ENCODE measurements at regions not wholly inside any gene's neighbourhood (a gene's known extent, or its start where the extent isn't known, plus 50 kb on each side); places are given as distances from the start of the nearest gene placed in this dataset.

- Histone ChIP-seq H3K27ac (ENCODE audit: low read depth, low read length) (no peak overlapping the region), H3K9me2 (replicated peaks; ENCODE audit: control insufficient read depth, low read length) (no peaks in the 10 kb centered on the region), H3K36me3 (ENCODE audit: control insufficient read depth, low read length) (no peaks in the 10 kb centered on the region), H3K79me2 (ENCODE audit: control insufficient read depth, low read length) (no peaks in the 10 kb centered on the region), H3K9me3 (ENCODE audit: control insufficient read depth, insufficient read depth, low read length) (no peaks in the 10 kb centered on the region), H3F3A (ENCODE audit: control insufficient read depth, insufficient read depth) (no peaks in the 10 kb centered on the region), H3K4me2 (ENCODE audit: low read length) (no peak overlapping the region), H3K4me3 (ENCODE audit: low read length) (no peak overlapping the region), H4K20me1 (ENCODE audit: control insufficient read depth, insufficient read depth, low read depth, low read length) (no peaks in the 10 kb centered on the region), H3K4me1 (ENCODE audit: control insufficient read depth, low read length) (no peaks in the 10 kb centered on the region), H3K27me3 (ENCODE audit: control insufficient read depth, low read length) (no peaks in the 10 kb centered on the region)
- TF ChIP-seq EZH2phosphoT487 (IDR thresholded peaks at IDR 0.05; ENCODE audit: borderline replicate concordance, low read length), result no peak
- TF ChIP-seq, protein P1, sequence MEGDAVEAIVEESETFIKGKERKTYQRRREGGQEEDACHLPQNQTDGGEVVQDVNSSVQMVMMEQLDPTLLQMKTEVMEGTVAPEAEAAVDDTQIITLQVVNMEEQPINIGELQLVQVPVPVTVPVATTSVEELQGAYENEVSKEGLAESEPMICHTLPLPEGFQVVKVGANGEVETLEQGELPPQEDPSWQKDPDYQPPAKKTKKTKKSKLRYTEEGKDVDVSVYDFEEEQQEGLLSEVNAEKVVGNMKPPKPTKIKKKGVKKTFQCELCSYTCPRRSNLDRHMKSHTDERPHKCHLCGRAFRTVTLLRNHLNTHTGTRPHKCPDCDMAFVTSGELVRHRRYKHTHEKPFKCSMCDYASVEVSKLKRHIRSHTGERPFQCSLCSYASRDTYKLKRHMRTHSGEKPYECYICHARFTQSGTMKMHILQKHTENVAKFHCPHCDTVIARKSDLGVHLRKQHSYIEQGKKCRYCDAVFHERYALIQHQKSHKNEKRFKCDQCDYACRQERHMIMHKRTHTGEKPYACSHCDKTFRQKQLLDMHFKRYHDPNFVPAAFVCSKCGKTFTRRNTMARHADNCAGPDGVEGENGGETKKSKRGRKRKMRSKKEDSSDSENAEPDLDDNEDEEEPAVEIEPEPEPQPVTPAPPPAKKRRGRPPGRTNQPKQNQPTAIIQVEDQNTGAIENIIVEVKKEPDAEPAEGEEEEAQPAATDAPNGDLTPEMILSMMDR (IDR thresholded peaks at IDR 0.05; ENCODE audit: low read depth, low read length, poor library complexity, severe bottlenecking), result no peak
These were observed 406.9 kb downstream of the NR2F2 start for GRCh38 chr15:96737408-96737807.

GRCh38 chr15:96746665-96747064, 416.2 kb downstream of the NR2F2 start:
- Histone ChIP-seq H3K4me2 (ENCODE audit: low read length) (no peak overlapping the region), H3K27me3 (ENCODE audit: control insufficient read depth, low read length) (no peaks in the 10 kb centered on the region), H3K9me2 (replicated peaks; ENCODE audit: control insufficient read depth, low read length) (no peaks in the 10 kb centered on the region), H3K9me3 (ENCODE audit: control insufficient read depth, insufficient read depth, low read length) (no peaks in the 10 kb centered on the region), H3K36me3 (ENCODE audit: control insufficient read depth, low read length) (no peaks in the 10 kb centered on the region), H3K27ac (ENCODE audit: low read depth, low read length) (no peak overlapping the region), H4K20me1 (ENCODE audit: control insufficient read depth, insufficient read depth, low read depth, low read length) (no peaks in the 10 kb centered on the region), H3K4me3 (ENCODE audit: low read length) (no peak overlapping the region), H3K79me2 (ENCODE audit: control insufficient read depth, low read length) (no peaks in the 10 kb centered on the region), H3K4me1 (ENCODE audit: control insufficient read depth, low read length) (no peaks in the 10 kb centered on the region), H3F3A (ENCODE audit: control insufficient read depth, insufficient read depth) (no peaks in the 10 kb centered on the region)
- TF ChIP-seq, protein P1 (IDR thresholded peaks at IDR 0.05; ENCODE audit: low read depth, low read length, poor library complexity, severe bottlenecking), result no peak
- no peak for TF ChIP-seq EZH2phosphoT487 (IDR thresholded peaks at IDR 0.05; ENCODE audit: borderline replicate concordance, low read length)

DNA sequence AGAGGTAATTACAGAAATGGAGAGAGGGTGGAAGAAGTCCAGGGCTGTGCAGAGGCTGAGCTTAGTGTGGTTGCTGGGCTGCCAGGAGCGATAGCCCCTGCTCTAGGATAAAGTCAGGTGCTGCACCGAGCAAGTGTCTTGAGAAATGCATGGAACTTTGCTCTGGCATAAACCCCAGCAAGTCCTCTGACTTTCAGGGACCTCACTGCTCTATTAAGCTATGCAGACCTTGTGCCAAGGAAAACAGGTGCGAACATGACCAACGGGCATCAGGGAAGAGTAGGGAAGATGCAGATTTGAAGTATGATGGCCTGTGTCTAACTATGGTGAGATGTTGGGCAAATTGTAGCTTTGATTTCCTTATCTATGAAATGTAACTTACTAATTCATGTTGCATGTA, 416.8 kb downstream of the NR2F2 start:
- H3K9me3 ChIP-seq (ENCODE audit: control insufficient read depth, insufficient read depth, low read length), result no peaks in the 10 kb centered on the region
- H3K36me3 ChIP-seq (ENCODE audit: control insufficient read depth, low read length), result no peaks in the 10 kb centered on the region
- H3K27ac ChIP-seq (ENCODE audit: low read depth, low read length), result no peak overlapping the region
- H4K20me1 ChIP-seq (ENCODE audit: control insufficient read depth, insufficient read depth, low read depth, low read length), result no peaks in the 10 kb centered on the region
- H3F3A ChIP-seq (ENCODE audit: control insufficient read depth, insufficient read depth), result no peaks in the 10 kb centered on the region
- H3K4me2 ChIP-seq (ENCODE audit: low read length), result no peak overlapping the region
- no peaks in the 10 kb centered on the region for H3K9me2 ChIP-seq (replicated peaks; ENCODE audit: control insufficient read depth, low read length)
- no peaks in the 10 kb centered on the region for H3K4me1 ChIP-seq (ENCODE audit: control insufficient read depth, low read length)
- no peak overlapping the region for H3K4me3 ChIP-seq (ENCODE audit: low read length)
- no peaks in the 10 kb centered on the region for H3K27me3 ChIP-seq (ENCODE audit: control insufficient read depth, low read length)
- no peak for TF ChIP-seq EZH2phosphoT487 (IDR thresholded peaks at IDR 0.05; ENCODE audit: borderline replicate concordance, low read length)
- TF ChIP-seq, protein P1 (IDR thresholded peaks at IDR 0.05; ENCODE audit: low read depth, low read length, poor library complexity, severe bottlenecking), result no peak
- no peaks in the 10 kb centered on the region for H3K79me2 ChIP-seq (ENCODE audit: control insufficient read depth, low read length)

DNA sequence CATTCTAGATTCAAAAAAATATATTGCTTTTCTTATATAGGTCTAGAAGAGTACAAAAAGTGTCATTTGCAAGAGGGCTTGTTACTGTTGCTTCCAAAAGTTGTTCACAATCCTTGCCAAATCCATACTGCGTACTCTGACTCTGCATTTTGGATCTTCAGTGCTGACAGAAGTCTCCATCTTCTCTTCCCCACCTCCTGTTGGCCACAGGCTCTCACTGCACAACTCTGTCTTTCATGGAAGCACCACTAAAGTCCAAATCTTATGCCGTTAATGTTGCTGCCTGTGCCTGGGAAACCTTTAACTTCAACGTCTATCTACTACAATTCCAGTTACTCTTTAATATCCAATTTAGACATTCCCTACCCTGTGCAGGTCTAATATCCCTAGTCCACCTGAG, 419.9 kb downstream of the NR2F2 start:
- TF ChIP-seq, protein P1 (IDR thresholded peaks at IDR 0.05; ENCODE audit: low read depth, low read length, poor library complexity, severe bottlenecking), result no peak
- H3K9me2 ChIP-seq (replicated peaks; ENCODE audit: control insufficient read depth, low read length), result no peaks in the 10 kb centered on the region
- H4K20me1 ChIP-seq (ENCODE audit: control insufficient read depth, insufficient read depth, low read depth, low read length), result no peaks in the 10 kb centered on the region
- no peak overlapping the region for H3K27ac ChIP-seq (ENCODE audit: low read depth, low read length)
- H3K4me1 ChIP-seq (ENCODE audit: control insufficient read depth, low read length), result no peaks in the 10 kb centered on the region
- no peaks in the 10 kb centered on the region for H3F3A ChIP-seq (ENCODE audit: control insufficient read depth, insufficient read depth)
- H3K4me2 ChIP-seq (ENCODE audit: low read length), result no peak overlapping the region
- no peak overlapping the region for H3K4me3 ChIP-seq (ENCODE audit: low read length)
- no peaks in the 10 kb centered on the region for H3K36me3 ChIP-seq (ENCODE audit: control insufficient read depth, low read length)
- H3K79me2 ChIP-seq (ENCODE audit: control insufficient read depth, low read length), result no peaks in the 10 kb centered on the region
- no peaks in the 10 kb centered on the region for H3K9me3 ChIP-seq (ENCODE audit: control insufficient read depth, insufficient read depth, low read length)
- no peaks in the 10 kb centered on the region for H3K27me3 ChIP-seq (ENCODE audit: control insufficient read depth, low read length)
